Spleen (tissue), 7 donors: ENCODE measurements at regions not wholly inside any gene's neighbourhood (a gene's known extent, or its start where the extent isn't known, plus 50 kb on each side); places are given as distances from the start of the nearest gene placed in this dataset.

Source experiments
- CTCF ChIP-seq, 11 experiments: fragments of 200-600 bp in 7 of 11; fragments of 450-650 bp in 4 of 11; sonication (generic) in 4 of 11; IDR thresholded peaks in 8 of 11; conservative IDR thresholded peaks in 3 of 11; 1 replicate in 7 of 11; 2 replicates in 4 of 11; pipeline versions ENCODE4 v1.4.0 to v1.8.0; 2016 to 2021; ENCODE audit warnings: antibody characterized with exemption in 11 of 11, inconsistent platforms in 4 of 11, mild to moderate bottlenecking in 1 of 11
- POLR2A ChIP-seq, 3 donors: fragments of 450-650 bp; IDR thresholded peaks; one replicate each; pipeline ENCODE4 v1.5.1; 2017; ENCODE audit warnings: antibody characterized with exemption in 3 of 3, mild to moderate bottlenecking in 1 of 3
- donor health status: DM: no; HTN: no; CAD: no; lungs with moderate emphysema.
- donor health status: DM: no; HTN: no; CAD: no.
- donor health status: DM: no; HTN: no; CAD: no.

- TF ChIP-seq POLR2A (IDR thresholded peaks at IDR 0.05) = no peak
- TF ChIP-seq CTCF (IDR thresholded peaks at IDR 0.05 in 8 of 11, conservative IDR thresholded peaks at IDR 0.05 in 3 of 11) = no peak
Observed at GRCh38 chr2:205898744-205899143, 187.2 kb downstream of the INO80D start.
